ENCODE measurements at regions not wholly inside any gene's neighbourhood (a gene's known extent, or its start where the extent isn't known, plus 50 kb on each side); places are given as distances from the start of the nearest gene placed in this dataset.

DNA sequence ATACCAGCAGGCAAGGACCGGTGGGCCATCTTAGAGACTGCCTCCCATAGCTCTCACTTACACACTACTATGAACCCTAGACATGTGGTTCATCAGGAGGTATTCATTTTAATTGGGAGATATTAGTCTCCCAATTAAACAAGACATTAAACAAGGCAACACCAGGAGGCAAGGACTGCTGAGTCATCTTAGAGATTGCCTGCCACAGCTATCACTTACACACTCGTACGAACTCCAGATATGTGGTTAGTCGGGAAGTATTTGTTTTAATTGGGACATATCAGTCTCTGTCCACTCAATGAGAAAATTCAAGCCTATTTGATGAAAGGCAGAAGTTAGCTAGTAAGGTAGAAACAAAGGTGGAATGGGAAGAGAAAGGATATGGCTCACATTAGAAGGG is 343.9 kb downstream of the NFIB start:
- TF ChIP-seq HDGF (IDR thresholded peaks at IDR 0.05; ENCODE audit: borderline replicate concordance) (no peak), ZNF384 (IDR thresholded peaks at IDR 0.05) (no peak), L3MBTL2 (conservative IDR thresholded peaks at IDR 0.05) (no peak), BHLHE40 (IDR thresholded peaks at IDR 0.05; ENCODE audit: borderline replicate concordance) (no peak)
- TF ChIP-seq, protein P1, sequence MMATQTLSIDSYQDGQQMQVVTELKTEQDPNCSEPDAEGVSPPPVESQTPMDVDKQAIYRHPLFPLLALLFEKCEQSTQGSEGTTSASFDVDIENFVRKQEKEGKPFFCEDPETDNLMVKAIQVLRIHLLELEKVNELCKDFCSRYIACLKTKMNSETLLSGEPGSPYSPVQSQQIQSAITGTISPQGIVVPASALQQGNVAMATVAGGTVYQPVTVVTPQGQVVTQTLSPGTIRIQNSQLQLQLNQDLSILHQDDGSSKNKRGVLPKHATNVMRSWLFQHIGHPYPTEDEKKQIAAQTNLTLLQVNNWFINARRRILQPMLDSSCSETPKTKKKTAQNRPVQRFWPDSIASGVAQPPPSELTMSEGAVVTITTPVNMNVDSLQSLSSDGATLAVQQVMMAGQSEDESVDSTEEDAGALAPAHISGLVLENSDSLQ (IDR thresholded peaks at IDR 0.05): no peak
- ChIA-PET POLR2A (no interaction called here), CTCF (no interaction called here)
- DNase-seq (ENCODE audit: extremely low spot score): no peak

DNA sequence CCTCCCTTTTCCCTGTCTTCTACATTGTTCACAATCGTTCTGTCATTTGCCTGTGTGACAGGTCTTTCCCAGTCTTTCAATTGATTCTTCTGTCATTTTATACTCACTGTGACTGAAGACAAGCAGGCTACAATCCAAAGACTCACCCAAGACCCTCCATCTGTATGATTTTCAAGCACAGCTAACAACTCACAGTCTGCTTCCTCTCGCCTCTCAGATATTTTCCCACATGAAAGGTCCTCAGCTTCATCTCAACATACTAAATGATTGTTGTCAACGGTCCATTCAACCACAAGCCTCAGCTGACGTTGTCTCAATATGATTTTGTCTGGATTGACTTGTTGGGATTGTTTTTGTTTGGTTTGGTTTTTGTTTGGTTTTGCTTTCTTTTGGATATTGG is 346.5 kb downstream of the NFIB start:
- POLR2A ChIA-PET: no interaction called here
- DNase-seq (ENCODE audit: extremely low spot score): no peak
- TF ChIP-seq LEF1 (IDR thresholded peaks at IDR 0.05; ENCODE audit: borderline replicate concordance) (no peak), FOXK2 (IDR thresholded peaks at IDR 0.05) (no peak), ARNT (IDR thresholded peaks at IDR 0.05) (no peak), SUZ12 (IDR thresholded peaks at IDR 0.05) (no peak), ELF4 (IDR thresholded peaks at IDR 0.05) (no peak), HDGF (IDR thresholded peaks at IDR 0.05; ENCODE audit: borderline replicate concordance) (no peak), NFRKB (IDR thresholded peaks at IDR 0.05) (no peak), TARDBP (IDR thresholded peaks at IDR 0.05) (no peak), CTBP1 (IDR thresholded peaks at IDR 0.05; ENCODE audit: borderline replicate concordance) (no peak), SP1 (IDR thresholded peaks at IDR 0.05) (no peak), FOXA1 (IDR thresholded peaks at IDR 0.05) (no peak), BHLHE40 (IDR thresholded peaks at IDR 0.05; ENCODE audit: borderline replicate concordance) (no peak), ZNF384 (IDR thresholded peaks at IDR 0.05) (no peak), FOXM1 (IDR thresholded peaks at IDR 0.05; ENCODE audit: borderline replicate concordance) (no peak), L3MBTL2 (conservative IDR thresholded peaks at IDR 0.05) (no peak)
- TF ChIP-seq, protein P1 (IDR thresholded peaks at IDR 0.05): no peak
- CTCF ChIA-PET: interaction anchor here (0.6 kb wide), 1 partner anchor 11 kb away, joined by 5 read pairs; no protein-coding TSS in a partner anchor

DNA sequence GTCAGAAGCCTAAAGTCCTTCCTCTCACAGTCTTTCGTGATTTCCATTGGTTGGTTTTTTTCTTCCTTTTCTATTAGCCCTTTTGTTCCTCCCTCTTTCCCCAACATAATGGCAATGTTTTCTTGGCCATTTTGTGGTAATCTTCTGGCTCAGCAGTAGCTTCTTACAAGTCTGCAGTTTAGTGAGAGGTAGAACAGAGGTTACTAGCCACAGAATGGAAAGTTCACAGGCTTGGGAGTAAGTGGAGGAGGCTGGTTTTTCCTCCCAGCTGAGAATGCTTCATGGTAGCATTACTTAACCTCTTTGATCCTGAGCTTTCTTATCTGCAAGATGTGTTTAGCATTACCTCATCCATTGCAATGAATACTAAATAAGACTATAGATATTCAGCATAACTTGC is 346.9 kb downstream of the NFIB start:
- no peak for TF ChIP-seq TARDBP (IDR thresholded peaks at IDR 0.05)
- no peak for TF ChIP-seq NFRKB (IDR thresholded peaks at IDR 0.05)
- no peak for TF ChIP-seq LEF1 (IDR thresholded peaks at IDR 0.05; ENCODE audit: borderline replicate concordance)
- no peak for TF ChIP-seq FOXM1 (IDR thresholded peaks at IDR 0.05; ENCODE audit: borderline replicate concordance)
- TF ChIP-seq FOXK2 (IDR thresholded peaks at IDR 0.05): no peak
- TF ChIP-seq ARNT (IDR thresholded peaks at IDR 0.05): no peak
- TF ChIP-seq, protein P1 (IDR thresholded peaks at IDR 0.05): no peak
- TF ChIP-seq CTBP1 (IDR thresholded peaks at IDR 0.05; ENCODE audit: borderline replicate concordance): no peak
- TF ChIP-seq SP1 (IDR thresholded peaks at IDR 0.05): no peak
- TF ChIP-seq ZNF384 (IDR thresholded peaks at IDR 0.05): no peak
- TF ChIP-seq ELF4 (IDR thresholded peaks at IDR 0.05): no peak
- no peak for TF ChIP-seq FOXA1 (IDR thresholded peaks at IDR 0.05)
- no peak for TF ChIP-seq SUZ12 (IDR thresholded peaks at IDR 0.05)
- ChIA-PET CTCF (interaction anchor here (0.6 kb wide), 2 partner anchors 11 to 67 kb away, joined by 3 to 5 read pairs; no protein-coding TSS in a partner anchor), POLR2A (no interaction called here)
- DNase-seq (ENCODE audit: extremely low spot score): no peak

DNA sequence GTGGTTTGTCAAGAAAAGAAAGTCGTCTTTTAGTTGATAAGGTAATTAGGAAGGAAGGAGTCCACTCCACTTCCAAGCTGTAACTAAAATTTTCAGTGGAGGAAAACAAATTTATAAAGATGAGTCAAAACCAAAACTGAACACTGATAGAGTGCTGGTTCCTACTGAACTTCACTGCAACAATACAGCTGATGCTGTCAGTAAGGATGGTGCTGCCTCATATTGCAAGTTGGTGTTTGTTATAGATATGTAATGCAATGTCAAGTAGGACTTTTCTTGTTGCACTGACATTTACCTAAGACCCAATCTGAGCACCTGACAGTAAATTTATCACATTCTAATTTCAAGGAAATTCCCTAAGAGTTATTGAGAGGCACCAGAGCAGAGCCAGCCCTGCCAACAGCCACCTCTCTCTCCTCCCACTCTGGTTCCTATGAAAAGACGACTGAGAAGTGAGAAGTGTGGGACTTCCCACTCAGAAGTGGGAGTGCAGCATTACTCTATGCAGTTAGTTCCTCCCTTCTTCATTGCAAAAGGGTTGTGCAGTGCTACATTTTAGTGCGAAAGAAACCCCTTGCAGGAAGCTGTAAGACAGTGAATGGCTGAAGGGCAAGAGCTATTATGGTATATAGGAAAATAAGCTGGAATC is 350.8 kb downstream of the NFIB start:
- TF ChIP-seq ZNF384 (IDR thresholded peaks at IDR 0.05) (no peak), FOXM1 (IDR thresholded peaks at IDR 0.05; ENCODE audit: borderline replicate concordance) (no peak), LEF1 (IDR thresholded peaks at IDR 0.05; ENCODE audit: borderline replicate concordance) (no peak), SP1 (IDR thresholded peaks at IDR 0.05) (no peak), NFRKB (IDR thresholded peaks at IDR 0.05) (no peak), BHLHE40 (IDR thresholded peaks at IDR 0.05; ENCODE audit: borderline replicate concordance) (no peak)
- TF ChIP-seq, protein P1 (IDR thresholded peaks at IDR 0.05): no peak
- ChIA-PET POLR2A (no interaction called here), CTCF (no interaction called here)

DNA sequence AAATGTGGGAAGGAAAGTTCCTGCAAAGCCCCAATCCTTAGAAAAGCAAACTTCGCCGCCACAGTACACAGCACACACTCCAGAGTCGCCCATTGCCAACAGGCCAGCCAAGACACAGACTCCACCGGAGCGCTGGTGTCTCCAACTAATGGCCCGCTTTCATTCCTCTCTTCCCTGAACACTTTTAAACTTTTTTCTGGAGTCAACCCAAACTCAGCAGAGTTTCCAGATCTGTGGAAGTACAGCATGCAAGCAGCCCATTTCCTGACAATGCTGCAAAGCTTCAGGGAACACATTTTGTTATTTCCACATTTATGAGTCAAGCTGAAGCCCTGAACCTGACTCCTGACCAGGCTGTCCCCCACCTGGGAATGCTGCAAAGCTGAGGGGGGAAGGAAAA is 351.9 kb downstream of the NFIB start:
- DNase-seq (ENCODE audit: extremely low spot score): no peak
- TF ChIP-seq ELF4 (IDR thresholded peaks at IDR 0.05) (no peak), FOXA1 (IDR thresholded peaks at IDR 0.05) (no peak), ZNF384 (IDR thresholded peaks at IDR 0.05) (no peak)
- TF ChIP-seq, protein P1 (IDR thresholded peaks at IDR 0.05): no peak
- ChIA-PET POLR2A (no interaction called here), CTCF (no interaction called here)

More for the DNA sequence above, 350.8 kb downstream of the NFIB start:
- DNase-seq (ENCODE audit: extremely low spot score): no peak

All from HEK293T (cell line).